HG03354 (cell line): ENCODE measurements at regions not wholly inside any gene's neighbourhood (a gene's known extent, or its start where the extent isn't known, plus 50 kb on each side); places are given as distances from the start of the nearest gene placed in this dataset.
"Not testable (repeated sequence)": the region's sequence is repeated elsewhere in the genome, so short reads cannot be mapped to it uniquely, and the experiment has no call there.

Experiments
- ATAC-seq: cut with Tn5 transposase; IDR thresholded peaks from one replicate; pipeline ENCODE4 v1.9.1; 2021; ENCODE audit warnings: mild to moderate bottlenecking; ENCODE audit not compliant: unreplicated experiment, poor library complexity, severe bottlenecking

- ATAC-seq, result no peak
These were observed 139.2 kb downstream of the HLX start for GRCh38 chr1:221018414-221018813.

- no peak for ATAC-seq
These were observed 143.1 kb downstream of the HLX start for GRCh38 chr1:221022331-221022730.

GRCh38 chr1:221023482-221023881 lies 144.2 kb downstream of the HLX start:
- no peak for ATAC-seq

GRCh38 chr1:221025501-221025900 lies 146.3 kb downstream of the HLX start:
- ATAC-seq, result no peak

GRCh38 chr1:221025956-221026355 lies 146.7 kb downstream of the HLX start:
- no peak for ATAC-seq

- no peak for ATAC-seq
These were observed 150.9 kb downstream of the HLX start for GRCh38 chr1:221029981-221030649.

GRCh38 chr1:221030990-221031389 lies 151.7 kb downstream of the HLX start:
- ATAC-seq, result no peak

GRCh38 chr1:221031458-221032203 lies 152.4 kb downstream of the HLX start:
- ATAC-seq, result no peak

GRCh38 chr1:221032204-221032585 lies 153.0 kb downstream of the HLX start:
- ATAC-seq, result no peak

- ATAC-seq, result no peak
These were observed 153.5 kb downstream of the HLX start for GRCh38 chr1:221032637-221033280.

- no peak for ATAC-seq
These were observed 156.5 kb downstream of the HLX start for GRCh38 chr1:221035662-221036153.

GRCh38 chr1:221039616-221040015 lies 160.4 kb downstream of the HLX start:
- ATAC-seq, result no peak

GRCh38 chr1:221040101-221040500 lies 160.9 kb downstream of the HLX start:
- ATAC-seq, result no peak

- no peak for ATAC-seq
These were observed 161.5 kb downstream of the HLX start for GRCh38 chr1:221040691-221041285.

GRCh38 chr1:221044538-221044937 lies 165.3 kb downstream of the HLX start:
- ATAC-seq, result no peak

GRCh38 chr1:221045151-221045550 lies 165.9 kb downstream of the HLX start:
- ATAC-seq, result no peak

- peak; percentile 94 for ATAC-seq
These were observed 166.9 kb downstream of the HLX start for GRCh38 chr1:221045842-221046831.

GRCh38 chr1:221051391-221051790 lies 172.1 kb downstream of the HLX start:
- not testable (repeated sequence) for ATAC-seq

GRCh38 chr1:221053889-221054288 lies 174.6 kb downstream of the HLX start:
- no peak for ATAC-seq
